Prostate gland (tissue), 2 donors: ENCODE measurements at regions not wholly inside any gene's neighbourhood (a gene's known extent, or its start where the extent isn't known, plus 50 kb on each side); places are given as distances from the start of the nearest gene placed in this dataset.

ENCODE experiments used
- DNase-seq: peaks from one replicate; pipeline ENCODE4 v3.0.0-alpha.2; 2019; ENCODE audit warnings: low spot score
- H3K27ac ChIP-seq, 2 donors: fragments of 200-600 bp; sonication (generic); 2 replicates each; pipeline ENCODE4 v1.5.1; 2017 to 2019
- H3K27me3 ChIP-seq: fragments of 200-600 bp; sonication (generic); replicated peaks from 2 replicates; pipeline ENCODE4 v1.5.1; 2019; ENCODE audit not compliant: insufficient read depth
- H3K36me3 ChIP-seq, 2 donors: fragments of 200-600 bp; sonication (generic); 1 replicate in 1 of 2; 2 replicates in 1 of 2; pipeline versions ENCODE4 v1.5.1 to v1.8.1; 2017 to 2019
- H3K4me1 ChIP-seq: fragments of 200-600 bp; sonication (generic); replicated peaks from 2 replicates; pipeline ENCODE4 v1.5.1; 2019
- H3K4me3 ChIP-seq, 2 donors: fragments of 200-600 bp; sonication (generic); 2 replicates each; pipeline ENCODE4 v1.5.1; 2017 to 2019
- H3K9me3 ChIP-seq: fragments of 200-600 bp; sonication (generic); 2 replicates; pipeline ENCODE4 v1.5.1; 2017
- CTCF ChIP-seq, 4 experiments: fragments of 200-600 bp in 2 of 4; fragments of 450-650 bp in 2 of 4; sonication (generic) in 2 of 4; IDR thresholded peaks; 1 replicate in 3 of 4; 2 replicates in 1 of 4; pipeline ENCODE4 v1.5.1; 2016 to 2019; ENCODE audit warnings: antibody characterized with exemption in 4 of 4, mild to moderate bottlenecking in 2 of 4, moderate library complexity in 2 of 4
- POLR2A ChIP-seq: fragments of 450-650 bp; IDR thresholded peaks from one replicate; pipeline ENCODE4 v1.6.1; 2016; ENCODE audit warnings: antibody characterized with exemption, mild to moderate bottlenecking
- POLR2AphosphoS5 ChIP-seq: sonication (generic); formaldehyde crosslinking; IDR thresholded peaks from one replicate; pipeline ENCODE4 v1.6.1; 2017; ENCODE audit warnings: antibody characterized with exemption
- WGBS: methylation state at CpG from one replicate; pipeline ENCODE4 v1.1.5; 2018; 5-methylcytosine and 5-hydroxymethylcytosine counted together
- intact Hi-C: fragments of 100-400 bp; cut with DNase I; formaldehyde crosslinking; loops from one replicate; pipeline ENCODE4 v1.14.2; 2022

- TF ChIP-seq CTCF (IDR thresholded peaks at IDR 0.05) (no peak), POLR2AphosphoS5 (no peak), POLR2A (no peak)
- intact Hi-C loops = no loop called here
- DNase-seq = no peak
Observed at GRCh38 chr5:147170603-147171002, 64.2 kb upstream of the STK32A start.

GRCh38 chr5:147174671-147175265, 60.1 kb upstream of the STK32A start:
- DNase-seq = no peak
- Histone ChIP-seq H3K4me1 (no peaks in the 10 kb centered on the region), H3K9me3 (no peaks in the 10 kb centered on the region), H3K4me3 (no peak overlapping the region), H3K27ac (no peak overlapping the region), H3K36me3 (no peaks in the 10 kb centered on the region), H3K27me3 (no peaks in the 10 kb centered on the region)
- intact Hi-C loops = no loop called here
- no peak for TF ChIP-seq POLR2AphosphoS5
- WGBS = 49% methylated on average over 2 of the region's 2 CpGs

More at GRCh38 chr5:147170603-147171002, 64.2 kb upstream of the STK32A start:
- Histone ChIP-seq H3K4me3 (no peak overlapping the region), H3K27ac (no peak overlapping the region), H3K9me3 (no peaks in the 10 kb centered on the region), H3K27me3 (no peaks in the 10 kb centered on the region), H3K4me1 (no peaks in the 10 kb centered on the region), H3K36me3 (no peaks in the 10 kb centered on the region)
- 28% methylated on average over 4 of the region's 4 CpGs for WGBS

- Histone ChIP-seq H3K9me3 (no peaks in the 10 kb centered on the region), H3K4me3 (no peak overlapping the region), H3K27ac (no peak overlapping the region), H3K27me3 (no peaks in the 10 kb centered on the region), H3K4me1 (no peaks in the 10 kb centered on the region), H3K36me3 (no peaks in the 10 kb centered on the region)
- TF ChIP-seq POLR2AphosphoS5 = no peak
- TF ChIP-seq CTCF (IDR thresholded peaks at IDR 0.05) = no peak
- TF ChIP-seq POLR2A = no peak
- WGBS = 70% methylated on average over 2 of the region's 2 CpGs
- intact Hi-C loops = no loop called here
- no peak for DNase-seq
Observed at GRCh38 chr5:147175516-147176097, 59.2 kb upstream of the STK32A start.

- 65% methylated on average over 4 of the region's 4 CpGs for WGBS
- H3K4me1 ChIP-seq = no peaks in the 10 kb centered on the region
Observed at GRCh38 chr5:147176422-147176821, 58.4 kb upstream of the STK32A start.

More at GRCh38 chr5:147176422-147176821, 58.4 kb upstream of the STK32A start:
- TF ChIP-seq CTCF (IDR thresholded peaks at IDR 0.05) (no peak), POLR2AphosphoS5 (no peak), POLR2A (no peak)
- intact Hi-C loops = no loop called here
- no peaks in the 10 kb centered on the region for H3K27me3 ChIP-seq
- no peak overlapping the region for H3K4me3 ChIP-seq
- H3K9me3 ChIP-seq = no peaks in the 10 kb centered on the region
- H3K36me3 ChIP-seq = no peaks in the 10 kb centered on the region
- no peak for DNase-seq
- H3K27ac ChIP-seq = no peak overlapping the region
